ENCODE measurements at regions not wholly inside any gene's neighbourhood (a gene's known extent, or its start where the extent isn't known, plus 50 kb on each side); places are given as distances from the start of the nearest gene placed in this dataset.

DNA sequence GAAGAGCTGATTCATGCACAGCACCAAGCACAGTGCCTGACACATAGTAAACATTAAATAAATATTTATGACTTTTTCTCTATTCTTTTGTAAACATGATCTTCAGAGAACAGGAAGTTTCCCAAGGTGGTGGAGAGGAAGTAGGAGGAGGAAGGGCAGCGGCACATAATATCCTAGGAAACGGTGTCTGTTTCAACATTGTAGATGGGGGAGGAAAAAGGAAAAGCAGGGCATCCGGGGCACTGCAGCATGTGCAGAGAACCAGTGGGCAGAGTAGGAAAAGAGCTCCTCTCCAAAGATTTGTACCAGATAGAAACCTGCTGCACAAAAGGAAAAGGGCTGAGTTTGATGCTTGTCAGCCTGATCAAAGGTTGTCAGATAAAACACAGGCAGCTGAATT lies 421.7 kb upstream of the ZNF462 start:
- TF ChIP-seq, protein P1, sequence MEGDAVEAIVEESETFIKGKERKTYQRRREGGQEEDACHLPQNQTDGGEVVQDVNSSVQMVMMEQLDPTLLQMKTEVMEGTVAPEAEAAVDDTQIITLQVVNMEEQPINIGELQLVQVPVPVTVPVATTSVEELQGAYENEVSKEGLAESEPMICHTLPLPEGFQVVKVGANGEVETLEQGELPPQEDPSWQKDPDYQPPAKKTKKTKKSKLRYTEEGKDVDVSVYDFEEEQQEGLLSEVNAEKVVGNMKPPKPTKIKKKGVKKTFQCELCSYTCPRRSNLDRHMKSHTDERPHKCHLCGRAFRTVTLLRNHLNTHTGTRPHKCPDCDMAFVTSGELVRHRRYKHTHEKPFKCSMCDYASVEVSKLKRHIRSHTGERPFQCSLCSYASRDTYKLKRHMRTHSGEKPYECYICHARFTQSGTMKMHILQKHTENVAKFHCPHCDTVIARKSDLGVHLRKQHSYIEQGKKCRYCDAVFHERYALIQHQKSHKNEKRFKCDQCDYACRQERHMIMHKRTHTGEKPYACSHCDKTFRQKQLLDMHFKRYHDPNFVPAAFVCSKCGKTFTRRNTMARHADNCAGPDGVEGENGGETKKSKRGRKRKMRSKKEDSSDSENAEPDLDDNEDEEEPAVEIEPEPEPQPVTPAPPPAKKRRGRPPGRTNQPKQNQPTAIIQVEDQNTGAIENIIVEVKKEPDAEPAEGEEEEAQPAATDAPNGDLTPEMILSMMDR (IDR thresholded peaks at IDR 0.05) = no peak
- TF ChIP-seq POLR2A (IDR thresholded peaks at IDR 0.05) = no peak
